ENCODE measurements at regions not wholly inside any gene's neighbourhood (a gene's known extent, or its start where the extent isn't known, plus 50 kb on each side); places are given as distances from the start of the nearest gene placed in this dataset.
"Not testable (repeated sequence)": the region's sequence is repeated elsewhere in the genome, so short reads cannot be mapped to it uniquely, and the experiment has no call there.

DNA sequence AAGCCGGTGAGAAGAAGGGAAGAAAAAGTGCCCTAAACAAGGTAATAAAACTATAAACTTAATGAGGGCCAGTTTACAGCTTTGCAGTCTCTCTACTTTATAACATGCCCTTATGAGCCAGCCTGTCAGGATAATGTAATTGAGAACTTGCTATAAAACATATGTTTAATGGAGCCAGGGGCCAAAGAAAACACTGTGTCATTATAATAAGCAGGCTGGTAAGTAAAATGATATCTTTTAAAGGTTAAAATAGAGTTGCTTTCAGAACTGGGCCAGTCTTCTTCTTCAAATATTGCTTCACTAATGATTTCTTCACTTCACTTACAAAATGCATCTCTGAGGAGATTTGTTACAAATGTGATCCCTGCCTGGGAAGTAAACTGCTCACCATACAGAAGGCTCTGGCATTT lies 192.5 kb downstream of the SHOX2 start:
- TF ChIP-seq CTCF (IDR thresholded peaks at IDR 0.05; ENCODE audit: insufficient read depth, low read length, poor library complexity, severe bottlenecking), result no peak
- Histone ChIP-seq H3K27me3 (ENCODE audit: control insufficient read depth, insufficient read depth, low read length) (no peaks in the 10 kb centered on the region), H3K36me3 (ENCODE audit: control insufficient read depth, insufficient read depth, low read length) (no peaks in the 10 kb centered on the region), H3K4me3 (ENCODE audit: low read depth, low read length) (no peak overlapping the region)
- DNase-seq (ENCODE audit: low read depth), result no peak

GRCh38 chr3:157912514-157913451 lies 193.4 kb downstream of the SHOX2 start:
- no peak overlapping the region for H3K4me3 ChIP-seq (ENCODE audit: low read depth, low read length)
- no peak for TF ChIP-seq CTCF (IDR thresholded peaks at IDR 0.05; ENCODE audit: insufficient read depth, low read length, poor library complexity, severe bottlenecking)
- DNase-seq (ENCODE audit: low read depth), result no peak
- no peaks in the 10 kb centered on the region for H3K36me3 ChIP-seq (ENCODE audit: control insufficient read depth, insufficient read depth, low read length)
- H3K27me3 ChIP-seq (ENCODE audit: control insufficient read depth, insufficient read depth, low read length), result no peaks in the 10 kb centered on the region

DNA sequence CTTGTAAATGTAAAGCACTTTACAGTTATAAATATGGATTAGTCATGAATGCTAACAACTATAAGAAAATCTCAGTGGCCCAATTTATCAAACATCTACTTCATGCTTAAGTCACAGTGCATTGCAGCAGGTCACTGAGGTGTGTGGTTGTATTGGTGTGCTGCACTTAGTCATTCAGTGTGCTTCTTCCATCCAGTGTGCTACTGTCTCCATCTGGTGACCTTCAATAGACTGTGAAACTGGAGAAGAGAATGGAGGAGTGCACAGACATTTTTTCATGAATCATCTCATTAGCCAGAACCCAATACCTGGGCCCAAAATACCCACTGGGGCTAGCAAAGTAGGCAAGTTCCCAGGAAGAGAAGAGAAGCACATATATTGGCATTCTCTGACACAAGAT lies 199.6 kb downstream of the SHOX2 start:
- no peak for TF ChIP-seq CTCF (IDR thresholded peaks at IDR 0.05; ENCODE audit: insufficient read depth, low read length, poor library complexity, severe bottlenecking)
- no peak for DNase-seq (ENCODE audit: low read depth)

DNA sequence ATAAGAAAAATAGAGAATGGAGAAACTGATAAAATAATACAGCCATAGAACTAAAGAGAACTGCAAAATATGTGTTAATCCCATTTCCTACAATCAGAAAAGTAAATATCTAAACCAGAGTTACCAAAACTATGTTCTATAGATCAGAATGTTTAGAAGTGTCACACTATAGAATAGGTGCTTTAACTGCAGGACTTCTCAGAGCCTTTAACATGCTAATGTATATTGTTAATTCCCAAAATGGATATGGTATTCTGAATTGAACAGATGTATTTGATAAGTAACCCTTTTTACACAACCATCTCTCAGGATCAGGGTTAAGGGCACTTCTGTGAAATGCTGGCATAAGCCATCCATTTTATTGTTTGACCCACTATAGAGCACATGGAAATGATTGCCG lies 200.3 kb downstream of the SHOX2 start:
- TF ChIP-seq CTCF (IDR thresholded peaks at IDR 0.05; ENCODE audit: insufficient read depth, low read length, poor library complexity, severe bottlenecking), result no peak

More for the DNA sequence above, 199.6 kb downstream of the SHOX2 start:
- Histone ChIP-seq H3K4me3 (ENCODE audit: low read depth, low read length) (no peak overlapping the region), H3K27me3 (ENCODE audit: control insufficient read depth, insufficient read depth, low read length) (no peaks in the 10 kb centered on the region), H3K36me3 (ENCODE audit: control insufficient read depth, insufficient read depth, low read length) (no peaks in the 10 kb centered on the region)

GRCh38 chr3:157902680-157903079 lies 203.5 kb downstream of the SHOX2 start:
- not testable (repeated sequence) for H3K4me3 ChIP-seq (ENCODE audit: low read depth, low read length); H3K27me3 ChIP-seq (ENCODE audit: control insufficient read depth, insufficient read depth, low read length); DNase-seq (ENCODE audit: low read depth); H3K36me3 ChIP-seq (ENCODE audit: control insufficient read depth, insufficient read depth, low read length)

More for the DNA sequence above, 200.3 kb downstream of the SHOX2 start:
- no peak overlapping the region for H3K4me3 ChIP-seq (ENCODE audit: low read depth, low read length)
- H3K36me3 ChIP-seq (ENCODE audit: control insufficient read depth, insufficient read depth, low read length), result no peaks in the 10 kb centered on the region
- no peaks in the 10 kb centered on the region for H3K27me3 ChIP-seq (ENCODE audit: control insufficient read depth, insufficient read depth, low read length)
- no peak for DNase-seq (ENCODE audit: low read depth)

DNA sequence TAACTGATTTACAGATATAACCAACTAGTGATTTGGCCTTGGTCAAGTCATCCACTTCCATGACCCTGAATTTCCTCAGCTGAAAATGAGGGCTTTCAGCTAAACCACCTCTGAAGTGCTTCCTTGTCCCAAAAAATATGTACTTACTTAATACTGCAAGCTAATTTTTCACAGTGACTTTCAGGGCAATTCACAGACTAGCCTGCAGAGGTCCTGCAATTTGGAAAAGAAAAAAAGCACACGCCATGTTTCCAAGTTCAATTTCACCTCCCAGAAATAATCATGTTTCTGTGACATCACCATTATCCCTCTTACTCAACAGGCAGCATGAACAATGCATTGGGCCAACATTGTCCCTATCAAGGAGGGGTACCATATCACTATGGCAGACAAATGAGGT lies 218.2 kb downstream of the SHOX2 start:
- DNase-seq (ENCODE audit: low read depth), result no peak
- Histone ChIP-seq H3K27me3 (ENCODE audit: control insufficient read depth, insufficient read depth, low read length) (no peaks in the 10 kb centered on the region), H3K36me3 (ENCODE audit: control insufficient read depth, insufficient read depth, low read length) (no peaks in the 10 kb centered on the region), H3K4me3 (ENCODE audit: low read depth, low read length) (no peak overlapping the region)
- no peak for TF ChIP-seq CTCF (IDR thresholded peaks at IDR 0.05; ENCODE audit: insufficient read depth, low read length, poor library complexity, severe bottlenecking)
